ENCODE measurements at regions not wholly inside any gene's neighbourhood (a gene's known extent, or its start where the extent isn't known, plus 50 kb on each side); places are given as distances from the start of the nearest gene placed in this dataset.
"Not testable (repeated sequence)": the region's sequence is repeated elsewhere in the genome, so short reads cannot be mapped to it uniquely, and the experiment has no call there.

DNA sequence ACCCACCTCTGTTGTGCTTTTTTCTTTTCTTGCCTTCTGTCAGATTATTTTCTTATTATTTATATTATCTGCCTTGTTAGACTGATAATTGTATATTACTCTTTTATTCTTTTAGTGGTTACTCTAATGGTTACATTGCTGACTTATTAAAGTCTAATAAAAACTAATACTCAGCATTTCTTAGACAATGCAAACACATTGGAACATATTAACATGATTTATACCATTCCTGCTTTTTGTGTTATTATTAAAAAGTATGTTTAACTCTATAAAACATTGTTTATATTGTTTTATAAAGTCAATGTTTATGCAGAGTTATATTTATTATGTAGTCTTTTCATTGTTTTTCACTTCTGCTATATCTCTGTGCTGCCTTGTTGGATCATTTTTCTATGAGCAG lies 68.0 kb upstream of the CACNA2D1 start:
- TF ChIP-seq, protein P1, sequence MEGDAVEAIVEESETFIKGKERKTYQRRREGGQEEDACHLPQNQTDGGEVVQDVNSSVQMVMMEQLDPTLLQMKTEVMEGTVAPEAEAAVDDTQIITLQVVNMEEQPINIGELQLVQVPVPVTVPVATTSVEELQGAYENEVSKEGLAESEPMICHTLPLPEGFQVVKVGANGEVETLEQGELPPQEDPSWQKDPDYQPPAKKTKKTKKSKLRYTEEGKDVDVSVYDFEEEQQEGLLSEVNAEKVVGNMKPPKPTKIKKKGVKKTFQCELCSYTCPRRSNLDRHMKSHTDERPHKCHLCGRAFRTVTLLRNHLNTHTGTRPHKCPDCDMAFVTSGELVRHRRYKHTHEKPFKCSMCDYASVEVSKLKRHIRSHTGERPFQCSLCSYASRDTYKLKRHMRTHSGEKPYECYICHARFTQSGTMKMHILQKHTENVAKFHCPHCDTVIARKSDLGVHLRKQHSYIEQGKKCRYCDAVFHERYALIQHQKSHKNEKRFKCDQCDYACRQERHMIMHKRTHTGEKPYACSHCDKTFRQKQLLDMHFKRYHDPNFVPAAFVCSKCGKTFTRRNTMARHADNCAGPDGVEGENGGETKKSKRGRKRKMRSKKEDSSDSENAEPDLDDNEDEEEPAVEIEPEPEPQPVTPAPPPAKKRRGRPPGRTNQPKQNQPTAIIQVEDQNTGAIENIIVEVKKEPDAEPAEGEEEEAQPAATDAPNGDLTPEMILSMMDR (IDR thresholded peaks at IDR 0.05; ENCODE audit: insufficient read depth, low read depth, low read length): no peak
- no peak overlapping the region for H3K4me3 ChIP-seq (ENCODE audit: low read depth, low read length)
- DNase-seq (ENCODE audit: low read depth): no peak

DNA sequence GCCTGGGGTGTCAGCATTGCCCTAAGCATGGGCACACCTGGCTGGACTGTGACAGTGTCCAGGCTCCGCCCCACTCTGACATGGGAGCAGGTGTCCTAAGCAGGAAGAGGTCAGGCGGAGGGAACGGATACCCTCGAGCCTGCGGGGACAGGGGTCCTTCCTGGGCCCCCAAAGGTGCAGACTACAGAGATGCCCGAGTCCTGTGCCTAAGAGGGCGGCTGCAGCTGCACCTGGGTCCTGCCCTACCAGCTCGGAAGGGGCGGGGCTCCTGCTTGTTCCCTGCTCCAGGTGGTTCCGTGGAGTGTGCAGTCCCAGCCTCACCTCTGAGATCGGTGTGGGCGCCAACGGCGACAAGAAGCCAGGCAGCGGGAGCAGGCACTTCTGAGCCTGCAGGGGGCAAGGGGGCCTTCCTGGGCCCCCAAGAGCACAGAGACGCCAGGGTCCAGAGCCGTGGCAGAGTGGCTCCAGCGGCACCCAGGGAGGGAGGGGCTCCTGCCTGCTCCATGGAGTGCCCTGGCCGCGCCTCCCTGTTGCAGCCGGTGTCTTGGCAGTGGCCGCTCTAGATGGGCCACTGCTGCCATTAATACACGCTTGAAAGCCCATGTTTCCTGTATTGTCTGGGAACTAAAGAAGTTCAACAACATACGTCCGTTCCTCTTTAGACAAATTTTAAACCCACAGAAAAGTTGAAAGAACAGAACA lies 64.5 kb upstream of the CACNA2D1 start:
- TF ChIP-seq, protein P1 (IDR thresholded peaks at IDR 0.05; ENCODE audit: insufficient read depth, low read depth, low read length): no peak
- H3K4me3 ChIP-seq (ENCODE audit: low read depth, low read length): no peak overlapping the region

DNA sequence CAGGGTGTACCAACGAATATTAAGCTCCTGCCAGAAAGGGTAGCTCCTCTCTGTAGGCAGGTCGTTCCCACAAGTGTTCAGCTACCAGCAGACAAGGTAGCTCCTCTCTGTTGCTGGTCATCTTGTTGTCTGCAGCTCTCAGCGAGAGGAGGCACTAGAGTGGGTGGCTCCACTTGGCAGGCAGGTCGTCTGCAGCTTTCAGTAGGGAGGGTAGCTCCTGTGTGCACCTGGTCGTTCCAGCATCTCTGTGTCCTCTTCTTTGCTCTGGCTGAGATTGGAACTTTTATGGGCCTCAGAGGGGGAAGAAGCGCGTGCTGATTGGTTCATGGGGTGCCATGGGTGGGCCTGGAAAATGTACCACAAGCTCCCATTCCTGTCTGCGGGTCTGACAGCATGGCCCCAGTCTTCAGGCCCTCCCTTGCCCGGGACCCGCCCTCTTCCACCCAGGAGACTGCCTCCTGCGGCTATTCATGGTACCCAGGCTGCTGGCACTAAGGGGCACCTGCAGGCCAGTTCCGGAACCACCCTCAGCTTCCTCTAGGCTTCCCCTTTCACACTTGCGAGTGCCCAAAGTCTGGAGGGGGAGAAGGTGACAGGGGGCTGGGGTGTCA lies 63.9 kb upstream of the CACNA2D1 start:
- H3K4me3 ChIP-seq (ENCODE audit: low read depth, low read length): no peak overlapping the region
- TF ChIP-seq, protein P1 (IDR thresholded peaks at IDR 0.05; ENCODE audit: insufficient read depth, low read depth, low read length): no peak
- no peak for DNase-seq (ENCODE audit: low read depth)

More for the DNA sequence above, 64.5 kb upstream of the CACNA2D1 start:
- no peak for DNase-seq (ENCODE audit: low read depth)

DNA sequence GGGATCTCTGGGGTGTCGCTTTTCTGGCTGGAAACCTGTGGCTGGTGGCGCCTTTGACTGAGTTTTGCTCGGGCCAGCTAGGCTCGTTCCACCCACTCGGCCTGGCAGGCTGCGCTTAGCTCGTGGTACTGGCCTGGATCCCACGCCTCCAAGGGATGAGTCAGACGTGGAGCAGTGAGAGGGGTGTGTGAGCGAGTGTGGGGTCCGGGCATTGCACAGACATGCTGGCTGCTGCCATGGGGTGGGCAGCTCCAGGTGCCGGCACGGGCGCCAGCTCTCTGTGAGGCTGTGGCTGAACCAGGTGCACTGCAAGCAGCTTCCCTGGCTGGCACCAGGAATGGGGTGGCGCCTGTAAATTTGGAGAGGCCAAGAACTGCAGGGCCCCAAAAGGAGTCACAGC lies 63.1 kb upstream of the CACNA2D1 start:
- peak; percentile 42 for DNase-seq (ENCODE audit: low read depth)

DNA sequence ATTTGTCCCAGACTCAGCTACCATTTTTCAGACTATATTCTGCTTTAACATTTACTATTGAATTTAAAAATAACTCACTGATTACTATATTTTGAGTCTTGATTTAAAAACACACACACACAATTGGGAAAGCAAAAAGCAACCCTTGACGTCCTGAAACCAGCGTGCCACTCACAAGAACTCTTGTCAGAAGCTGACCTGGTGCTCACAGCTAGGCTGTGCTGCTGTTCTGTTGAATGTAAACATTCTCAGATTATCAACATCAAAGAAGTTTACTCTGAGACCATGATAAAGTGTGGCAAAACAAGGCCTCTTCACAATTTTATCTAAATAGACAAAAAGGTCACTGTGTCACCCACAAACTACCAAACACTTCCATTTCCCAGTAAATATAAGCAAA lies 62.6 kb upstream of the CACNA2D1 start:
- TF ChIP-seq, protein P1 (IDR thresholded peaks at IDR 0.05; ENCODE audit: insufficient read depth, low read depth, low read length): peak; percentile 6

More for the DNA sequence above, 63.1 kb upstream of the CACNA2D1 start:
- TF ChIP-seq, protein P1 (IDR thresholded peaks at IDR 0.05; ENCODE audit: insufficient read depth, low read depth, low read length): no peak
- H3K4me3 ChIP-seq (ENCODE audit: low read depth, low read length): no peak overlapping the region

DNA sequence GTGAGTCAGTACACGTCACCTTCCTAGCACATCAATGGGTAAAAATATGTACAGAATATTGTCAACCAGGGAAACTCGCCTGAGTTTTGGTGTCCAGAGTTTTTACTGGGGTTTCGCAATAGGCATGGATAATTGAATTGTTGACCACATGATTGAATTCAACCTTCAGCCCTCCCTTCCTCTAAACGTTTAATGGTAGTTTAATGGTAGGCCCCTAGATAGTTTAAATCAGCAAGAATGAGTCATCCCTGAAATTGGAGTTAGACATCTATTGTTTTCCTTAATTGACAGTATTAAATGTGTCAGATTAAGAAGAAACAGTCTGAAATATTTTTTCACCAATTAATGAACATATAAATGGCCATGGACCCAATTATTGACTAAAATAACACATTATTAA lies 57.8 kb upstream of the CACNA2D1 start:
- H3K4me3 ChIP-seq (ENCODE audit: low read depth, low read length): no peak overlapping the region
- TF ChIP-seq, protein P1 (IDR thresholded peaks at IDR 0.05; ENCODE audit: insufficient read depth, low read depth, low read length): no peak
- DNase-seq (ENCODE audit: low read depth): no peak

More for the DNA sequence above, 62.6 kb upstream of the CACNA2D1 start:
- no peak overlapping the region for H3K4me3 ChIP-seq (ENCODE audit: low read depth, low read length)
- peak; percentile 16 for DNase-seq (ENCODE audit: low read depth)

DNA sequence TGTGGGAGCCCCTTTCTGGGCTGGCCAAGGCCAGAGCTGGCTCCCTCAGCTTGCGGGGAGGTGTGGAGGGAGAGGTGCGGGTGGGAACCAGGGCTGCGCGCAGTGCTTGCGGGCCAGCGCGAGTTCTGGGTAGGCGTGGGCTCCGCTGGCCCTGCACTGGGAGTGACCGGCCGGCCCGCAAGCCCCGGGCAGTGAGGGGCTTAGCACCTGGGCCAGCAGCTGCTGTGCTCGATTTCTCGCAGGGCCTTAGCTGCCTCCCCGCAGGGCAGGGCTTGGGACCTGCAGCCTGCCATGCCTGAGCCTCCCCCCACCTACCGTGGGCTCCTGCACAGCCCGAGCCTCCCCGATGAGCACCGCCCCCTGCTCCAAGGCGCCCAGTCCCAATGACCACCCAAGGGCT lies 56.0 kb upstream of the CACNA2D1 start:
- not testable (repeated sequence) for H3K4me3 ChIP-seq (ENCODE audit: low read depth, low read length); DNase-seq (ENCODE audit: low read depth)
